SKM-1 (cell line): ENCODE measurements at regions not wholly inside any gene's neighbourhood (a gene's known extent, or its start where the extent isn't known, plus 50 kb on each side); places are given as distances from the start of the nearest gene placed in this dataset.
"Not testable (repeated sequence)": the region's sequence is repeated elsewhere in the genome, so short reads cannot be mapped to it uniquely, and the experiment has no call there.

ENCODE experiments used
- DNase-seq: peaks from one replicate; lab custom pipeline; 2025; ENCODE audit not compliant: unreplicated experiment; lab: John Stamatoyannopoulos, UW

GRCh38 chr6:50992704-50993625, 174.3 kb downstream of the TFAP2B start:
- DNase-seq, result no peak

- DNase-seq, result no peak
Observed at GRCh38 chr6:50993941-50994720, 175.5 kb downstream of the TFAP2B start.

GRCh38 chr6:50995036-50995435, 176.4 kb downstream of the TFAP2B start:
- no peak for DNase-seq

GRCh38 chr6:50998905-50999304, 180.2 kb downstream of the TFAP2B start:
- no peak for DNase-seq

- DNase-seq, result no peak
Observed at GRCh38 chr6:51001399-51001798, 182.7 kb downstream of the TFAP2B start.

GRCh38 chr6:51004380-51004779, 185.7 kb downstream of the TFAP2B start:
- no peak for DNase-seq

- DNase-seq, result no peak
Observed at GRCh38 chr6:51005779-51006178, 187.1 kb downstream of the TFAP2B start.

- DNase-seq, result no peak
Observed at GRCh38 chr6:51007237-51007636, 188.6 kb downstream of the TFAP2B start.

GRCh38 chr6:51008693-51009092, 190.0 kb downstream of the TFAP2B start:
- DNase-seq, result not testable (repeated sequence)

GRCh38 chr6:51013376-51013775, 194.7 kb downstream of the TFAP2B start:
- no peak for DNase-seq

GRCh38 chr6:51015394-51015793, 196.7 kb downstream of the TFAP2B start:
- no peak for DNase-seq

- DNase-seq, result no peak
Observed at GRCh38 chr6:51016489-51016888, 197.8 kb downstream of the TFAP2B start.

- DNase-seq, result no peak
Observed at GRCh38 chr6:51019806-51020205, 201.1 kb downstream of the TFAP2B start.

GRCh38 chr6:51021171-51021570, 202.5 kb downstream of the TFAP2B start:
- no peak for DNase-seq

- no peak for DNase-seq
Observed at GRCh38 chr6:51024126-51024525, 205.5 kb downstream of the TFAP2B start.

- DNase-seq, result no peak
Observed at GRCh38 chr6:51025082-51025777, 206.6 kb downstream of the TFAP2B start.

- no peak for DNase-seq
Observed at GRCh38 chr6:51027283-51028065, 208.8 kb downstream of the TFAP2B start.

GRCh38 chr6:51028276-51028675, 209.6 kb downstream of the TFAP2B start:
- no peak for DNase-seq

GRCh38 chr6:51029561-51029960, 210.9 kb downstream of the TFAP2B start:
- no peak for DNase-seq

- no peak for DNase-seq
Observed at GRCh38 chr6:51045548-51045947, 226.9 kb downstream of the TFAP2B start.
